ENCODE measurements at regions not wholly inside any gene's neighbourhood (a gene's known extent, or its start where the extent isn't known, plus 50 kb on each side); places are given as distances from the start of the nearest gene placed in this dataset.

DNA sequence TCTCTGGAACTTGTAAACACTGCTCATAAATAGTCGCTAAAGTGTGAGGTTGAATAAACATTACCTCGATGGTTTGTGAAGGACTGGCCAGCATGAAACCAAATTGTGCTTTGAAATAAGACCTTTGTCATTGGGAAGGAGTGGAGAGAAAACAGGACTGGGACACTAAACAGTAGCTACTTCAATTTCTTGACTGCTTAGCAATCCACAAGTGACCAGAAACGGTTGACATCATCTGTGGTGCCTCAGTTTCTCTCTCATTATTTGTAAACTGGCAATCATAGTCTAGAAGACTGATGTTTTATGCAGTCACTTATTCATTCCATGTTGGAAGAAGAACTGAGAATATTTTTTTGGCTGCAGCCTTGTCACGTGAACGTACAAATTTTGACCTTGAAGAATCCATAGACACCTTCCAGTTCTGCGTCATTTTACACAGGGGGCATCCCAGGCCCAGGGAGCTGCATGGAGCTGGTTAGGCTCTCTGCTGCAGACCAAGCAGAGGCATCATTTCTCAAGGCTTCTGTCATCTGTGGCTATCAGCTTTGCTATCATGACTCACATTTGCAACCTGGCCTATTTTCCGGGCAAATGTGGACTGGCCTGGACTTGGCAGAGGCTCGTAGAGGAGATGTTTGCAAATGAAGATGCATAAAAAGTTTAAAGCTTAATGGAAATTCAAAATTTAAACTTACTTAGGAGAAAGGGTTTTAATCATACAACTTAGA lies 391.8 kb downstream of the FGF9 start:
- DNase-seq: no peak

DNA sequence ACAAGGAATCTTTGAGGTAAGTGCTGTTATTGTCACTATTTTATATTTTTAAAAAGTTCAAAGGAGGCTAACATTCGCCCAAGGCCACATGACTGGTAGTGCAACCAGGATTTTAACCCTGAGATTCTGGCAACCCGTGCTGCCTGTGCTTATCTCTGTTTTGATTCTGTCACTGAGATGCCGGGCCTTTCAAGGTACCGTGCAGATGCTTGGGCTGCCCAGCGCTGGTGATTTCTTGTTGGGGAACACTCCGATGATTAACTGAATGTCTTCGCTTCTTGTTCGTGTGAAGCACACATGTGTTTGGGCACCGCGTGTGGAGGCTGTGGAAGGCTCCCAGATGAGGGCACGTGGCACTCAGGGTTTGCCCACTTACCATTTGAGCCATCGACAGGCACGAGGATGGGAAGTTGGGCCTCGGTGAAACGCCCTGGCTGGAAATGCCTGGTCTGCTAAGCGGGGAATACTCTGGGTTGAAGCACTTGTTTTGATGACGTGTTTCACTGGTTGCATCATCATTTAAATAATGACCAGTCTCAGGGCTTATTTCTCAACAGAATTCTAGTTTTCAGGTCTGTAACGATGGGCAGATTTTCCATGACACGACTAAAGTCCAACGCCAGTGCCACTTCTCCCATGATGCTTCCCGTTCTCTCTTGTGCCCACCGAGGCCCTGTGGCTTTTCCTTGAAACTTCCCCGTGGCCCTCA lies 392.7 kb downstream of the FGF9 start:
- DNase-seq: no peak

DNA sequence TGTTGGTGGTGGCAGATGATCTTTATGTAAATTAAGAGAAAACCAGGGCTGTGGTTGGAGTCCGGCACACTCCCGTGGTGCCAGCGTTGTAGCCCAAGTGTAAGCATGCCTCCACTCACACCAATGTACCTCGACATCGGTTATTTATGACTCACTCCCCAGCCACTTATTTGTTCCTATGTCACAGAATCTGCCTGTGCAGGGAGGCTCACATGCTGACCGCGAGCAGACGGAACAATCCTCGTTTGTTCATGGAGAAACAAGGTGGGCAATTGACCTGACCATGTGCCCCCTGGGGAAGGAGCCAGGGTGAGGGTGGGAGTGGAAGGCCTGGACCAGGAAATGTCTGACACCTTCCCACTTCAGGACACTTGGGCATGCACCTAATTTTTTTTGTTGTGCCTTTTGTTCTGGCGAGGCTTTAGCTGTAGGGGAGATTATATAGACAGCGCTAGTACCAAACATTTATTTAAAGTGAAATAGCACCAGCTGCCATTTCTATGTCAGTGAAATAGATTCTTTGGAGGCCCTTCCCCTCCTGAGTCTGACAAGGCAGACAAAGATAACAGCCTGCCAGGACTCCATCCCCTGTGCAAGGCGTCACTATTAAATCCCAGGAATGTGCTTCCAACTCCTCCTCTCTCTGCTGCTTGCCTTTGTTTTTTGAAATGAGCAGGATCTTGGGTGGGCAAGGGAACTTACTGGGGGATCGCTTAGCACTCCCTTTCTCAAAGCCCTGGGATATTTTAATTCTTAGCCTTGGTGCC lies 394.2 kb downstream of the FGF9 start:
- no peak for DNase-seq

DNA sequence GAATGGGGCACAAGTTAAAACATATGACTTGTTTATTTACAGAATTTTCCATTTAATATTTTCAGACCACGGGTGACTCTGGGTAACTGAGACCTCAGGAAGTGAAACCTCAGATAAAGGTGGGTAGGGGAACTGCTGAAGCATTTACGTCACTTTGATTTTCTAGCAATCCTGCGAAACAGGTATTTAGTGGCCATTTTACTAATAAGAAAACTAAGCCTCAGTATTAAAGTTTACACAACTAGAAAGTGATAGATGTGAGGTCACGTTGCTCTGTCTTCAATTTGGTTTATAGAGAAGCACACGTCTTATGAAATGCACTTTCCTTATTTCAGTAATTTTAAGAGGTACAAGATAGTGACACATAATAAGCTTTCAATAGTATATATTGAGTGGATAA lies 402.8 kb downstream of the FGF9 start:
- no peak for DNase-seq

DNA sequence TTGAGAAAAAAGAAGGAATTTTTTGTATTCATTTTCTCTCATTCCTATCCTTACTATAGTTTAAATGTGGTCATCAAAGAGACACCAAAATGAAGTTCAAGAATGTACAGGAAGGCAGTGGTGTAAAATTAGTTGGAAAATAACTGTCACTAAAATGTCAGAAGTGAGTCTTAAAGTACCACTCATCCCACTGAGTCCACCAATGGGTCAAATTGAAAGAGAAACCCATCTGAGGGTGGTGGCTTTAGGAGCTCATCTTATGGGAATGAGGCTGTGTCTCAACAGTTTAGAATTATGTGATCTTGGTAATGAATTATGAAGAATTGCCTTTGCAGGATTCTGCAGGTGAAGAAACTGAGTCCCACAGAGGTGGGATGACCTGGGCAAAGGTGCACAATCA lies 403.5 kb downstream of the FGF9 start:
- DNase-seq: no peak

DNA sequence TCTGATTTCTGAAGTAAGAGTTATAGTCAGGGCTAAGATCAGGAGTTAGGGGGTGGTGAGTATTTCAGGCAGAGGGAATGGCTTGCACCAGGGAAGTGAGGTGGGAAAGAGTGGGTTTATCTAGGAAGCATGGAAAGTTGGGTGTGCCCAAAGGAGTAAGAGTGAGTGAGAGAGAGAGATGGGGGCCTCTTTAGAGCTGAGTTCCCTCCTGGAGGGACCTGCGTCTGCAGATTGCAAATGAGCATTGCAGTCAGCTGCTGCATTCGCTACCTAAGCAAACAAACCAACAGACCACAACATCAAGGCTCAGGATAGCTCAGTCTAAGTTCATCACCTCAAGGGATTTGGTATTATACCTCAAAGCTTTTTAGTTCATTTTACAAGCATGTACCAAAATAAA lies 405.8 kb downstream of the FGF9 start:
- DNase-seq: no peak

DNA sequence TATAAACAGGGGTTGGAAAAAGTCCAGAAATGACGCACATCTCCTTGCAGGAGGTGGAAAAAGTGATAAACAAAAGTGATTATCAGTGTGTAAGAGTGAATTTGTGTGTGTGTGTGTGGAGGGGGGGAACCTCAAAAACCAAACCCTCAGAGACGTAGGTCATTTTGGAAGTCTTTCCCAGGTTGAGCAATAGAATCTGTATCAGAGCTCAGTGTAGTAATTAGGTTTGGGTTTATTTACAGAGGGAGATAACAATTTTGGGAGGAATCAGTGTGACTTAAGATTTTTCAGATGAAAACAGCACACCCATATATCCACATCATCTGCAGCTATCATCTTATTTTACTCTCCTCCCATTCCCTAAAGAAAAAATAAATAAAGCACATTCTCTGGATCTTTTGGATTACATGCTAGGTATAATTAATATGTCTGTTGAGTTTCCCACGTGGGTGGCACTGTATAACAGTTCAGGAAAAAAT lies 406.4 kb downstream of the FGF9 start:
- DNase-seq: no peak

DNA sequence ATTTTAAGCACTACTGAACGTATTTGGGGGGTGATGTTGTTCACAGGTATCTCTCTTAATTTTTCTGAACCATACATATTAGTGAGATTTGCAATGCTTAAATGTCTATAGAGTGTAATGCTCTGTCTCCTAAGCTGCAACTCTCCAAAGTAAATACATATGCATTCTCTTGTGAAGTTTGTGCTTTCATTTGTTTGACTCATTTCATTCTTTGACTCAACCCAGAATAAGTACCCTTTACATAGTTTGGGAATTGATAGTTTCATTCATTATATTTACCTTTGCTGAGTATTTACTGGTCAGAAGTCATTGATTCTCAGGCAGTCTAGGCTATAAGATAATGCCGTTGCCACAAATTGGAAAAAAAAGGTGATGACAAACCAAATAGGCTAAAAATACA lies 406.9 kb downstream of the FGF9 start:
- no peak for DNase-seq

DNA sequence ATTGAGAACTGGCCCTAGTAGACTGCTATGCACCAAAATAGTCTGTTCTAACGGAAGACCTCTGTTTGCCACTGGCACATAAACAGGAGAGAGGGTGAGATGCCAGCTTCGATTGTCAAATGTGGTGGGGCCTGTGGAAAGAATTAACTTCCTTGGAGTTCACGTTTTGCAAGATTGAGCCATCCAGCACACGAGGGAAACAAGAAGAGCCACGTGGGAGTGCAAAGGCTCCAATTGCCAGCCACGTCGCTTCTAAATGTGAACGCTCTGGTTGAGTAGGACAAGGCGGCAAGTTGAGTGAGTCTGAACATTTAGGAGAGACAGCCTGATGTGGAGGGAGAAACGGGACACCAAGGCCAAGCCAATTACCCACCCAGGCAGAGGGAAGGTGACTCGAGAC lies 409.1 kb downstream of the FGF9 start:
- no peak for DNase-seq

DNA sequence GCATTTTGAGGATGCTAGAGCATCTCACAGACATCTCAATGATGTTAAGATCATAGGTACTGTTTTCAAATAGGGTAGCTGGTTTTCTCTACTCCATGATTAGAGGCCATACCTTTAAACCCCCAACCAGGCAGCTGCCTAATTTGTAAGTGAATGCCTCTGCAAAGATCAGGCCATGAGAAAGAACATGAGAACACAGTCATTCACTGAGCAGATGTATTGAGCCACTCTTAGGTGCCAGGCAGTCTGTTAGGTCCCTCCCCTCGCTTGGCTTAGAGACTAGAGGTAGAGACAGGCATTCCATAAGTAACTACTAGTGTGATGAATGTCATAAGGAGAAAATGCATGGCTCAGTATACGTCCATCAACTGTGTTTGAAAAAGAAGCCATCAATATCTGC lies 410.0 kb downstream of the FGF9 start:
- no peak for DNase-seq

DNA sequence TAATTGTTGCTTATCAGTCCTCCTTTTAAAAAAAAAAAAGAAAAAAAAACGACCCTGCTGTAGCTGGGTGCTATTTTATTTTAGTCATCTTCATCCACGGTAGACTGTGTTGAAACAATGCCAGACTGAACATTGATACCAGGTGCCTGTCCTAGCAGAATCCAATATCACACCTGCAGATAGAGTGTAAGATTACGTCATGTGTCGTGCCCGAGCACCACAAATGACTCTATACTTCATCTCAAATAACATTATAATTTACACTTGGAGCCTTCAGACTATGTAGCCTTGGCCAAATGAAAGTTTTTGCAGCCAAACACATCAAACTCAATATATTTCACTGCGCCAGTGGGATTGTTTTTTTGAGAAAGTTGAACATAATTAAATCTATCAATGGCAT lies 410.6 kb downstream of the FGF9 start:
- no peak for DNase-seq

DNA sequence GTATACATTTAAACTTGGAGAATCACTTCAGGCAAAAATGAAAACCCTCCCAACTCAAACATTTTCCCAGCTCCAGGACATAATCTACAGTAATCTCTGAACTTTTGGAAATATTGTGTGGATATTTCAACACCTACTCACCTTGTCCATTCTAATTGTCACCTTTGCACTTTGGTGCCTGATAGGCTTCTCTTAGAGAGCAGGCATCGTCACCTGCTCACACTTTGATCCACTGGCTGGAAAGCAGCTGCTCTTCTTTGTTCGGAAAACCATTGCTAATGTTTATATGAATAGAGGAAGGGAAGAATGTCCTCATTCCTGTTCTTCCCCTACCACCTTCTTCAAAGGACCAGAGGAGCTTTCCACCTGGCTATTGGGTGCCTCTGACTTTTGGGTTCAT lies 411.2 kb downstream of the FGF9 start:
- no peak for DNase-seq

DNA sequence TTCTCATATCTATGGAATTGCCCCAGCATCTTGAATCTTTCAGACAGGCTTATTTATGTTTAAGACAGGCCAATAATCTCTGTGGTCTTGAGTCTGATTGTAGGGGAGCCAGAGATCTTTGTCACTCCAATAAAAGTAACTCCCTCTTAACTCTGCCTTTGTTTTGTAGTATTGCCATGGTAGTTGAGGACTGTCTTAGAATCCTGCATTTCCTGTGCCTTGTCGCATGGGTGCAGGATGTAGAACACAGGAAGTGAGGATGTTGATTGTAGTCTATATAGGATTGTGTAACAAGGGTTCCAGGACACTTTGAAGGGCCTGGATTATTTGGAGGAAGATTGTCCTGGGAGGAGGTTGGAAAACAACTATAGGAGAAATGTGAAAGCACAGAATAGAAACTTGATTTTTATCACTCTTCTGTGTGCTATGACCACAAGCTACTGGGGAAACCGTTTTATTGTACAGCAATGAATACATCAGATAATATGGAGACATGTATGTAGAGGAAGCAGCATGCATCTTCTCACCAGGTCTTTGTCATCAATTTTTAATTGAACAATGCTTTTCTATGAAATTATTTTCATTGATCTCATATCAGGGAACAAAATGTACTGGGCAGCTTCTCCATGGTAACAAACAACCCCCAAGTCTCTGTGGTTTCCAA lies 411.7 kb downstream of the FGF9 start:
- DNase-seq: no peak

DNA sequence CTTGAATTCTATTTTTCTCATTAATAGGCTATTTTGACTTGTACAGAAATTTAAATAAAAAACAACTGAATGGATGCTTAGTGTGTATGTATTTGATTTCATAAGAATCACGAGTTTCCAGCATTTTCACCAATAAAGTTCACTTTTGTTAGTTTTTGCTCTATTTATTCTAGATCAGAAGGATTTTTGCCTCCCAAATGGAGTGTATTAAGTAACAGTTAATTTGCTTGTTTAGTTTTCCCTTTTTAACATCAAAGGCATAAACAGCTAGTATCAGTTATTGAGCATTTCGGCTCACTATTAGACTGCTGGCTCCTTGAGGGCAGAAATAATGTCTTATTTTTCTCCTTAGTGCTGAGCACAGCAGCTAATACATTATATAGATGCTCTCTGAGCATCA lies 414.1 kb downstream of the FGF9 start:
- DNase-seq: no peak

DNA sequence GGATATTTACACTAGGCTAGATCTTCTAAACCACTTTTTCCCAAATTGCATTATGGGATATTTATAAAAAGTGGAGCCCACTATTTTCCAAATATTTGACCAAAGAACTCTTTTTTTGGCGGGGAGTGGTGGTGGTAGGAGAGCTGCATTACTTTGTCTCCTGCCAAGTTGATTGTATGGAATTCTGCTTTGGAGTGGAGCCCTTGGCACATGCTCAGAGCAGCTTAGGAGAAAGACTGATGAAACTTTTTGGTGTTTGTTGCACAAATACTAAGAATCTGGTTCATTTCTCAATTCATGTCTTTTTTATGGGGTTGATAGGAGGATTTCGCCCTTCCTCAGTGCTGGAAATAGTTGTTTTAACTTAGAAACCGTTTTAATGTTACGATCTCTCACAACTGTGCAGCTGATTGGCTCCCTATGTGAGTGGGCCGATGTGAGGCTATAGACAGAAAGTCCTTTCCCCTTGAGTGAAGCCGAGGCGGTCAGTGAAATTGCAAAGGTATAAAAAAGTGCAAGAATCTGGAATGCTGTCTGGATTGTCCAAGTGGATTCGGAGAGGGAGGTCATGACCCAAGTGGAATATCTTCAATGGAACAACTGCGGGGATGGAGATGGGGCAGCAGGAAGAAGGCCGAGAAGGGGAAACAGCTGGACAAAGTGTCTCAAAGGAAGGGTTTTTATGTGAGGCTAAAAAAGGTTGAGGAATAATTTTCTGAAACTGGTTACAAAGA lies 415.9 kb downstream of the FGF9 start:
- peak; percentile 50 for DNase-seq

DNA sequence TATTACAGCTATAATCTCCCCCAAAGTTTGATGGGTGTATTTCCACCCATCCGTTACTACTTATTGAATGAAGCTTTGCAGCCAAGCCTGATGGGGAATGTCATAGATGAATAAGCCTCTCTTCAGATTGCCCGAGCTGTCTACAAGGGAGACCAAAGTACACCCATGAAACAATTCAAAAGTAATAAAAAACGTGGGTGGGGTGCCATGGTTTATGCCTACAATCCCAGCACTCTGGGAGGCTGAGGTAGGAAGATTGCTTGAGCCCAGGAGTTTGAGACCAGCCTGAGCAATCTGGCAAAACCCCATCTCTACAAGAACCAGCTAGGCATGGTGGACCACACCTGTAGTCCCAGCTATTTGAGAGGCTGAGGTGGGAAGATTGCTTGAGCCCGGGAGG lies 419.2 kb downstream of the FGF9 start:
- DNase-seq: no peak

DNA sequence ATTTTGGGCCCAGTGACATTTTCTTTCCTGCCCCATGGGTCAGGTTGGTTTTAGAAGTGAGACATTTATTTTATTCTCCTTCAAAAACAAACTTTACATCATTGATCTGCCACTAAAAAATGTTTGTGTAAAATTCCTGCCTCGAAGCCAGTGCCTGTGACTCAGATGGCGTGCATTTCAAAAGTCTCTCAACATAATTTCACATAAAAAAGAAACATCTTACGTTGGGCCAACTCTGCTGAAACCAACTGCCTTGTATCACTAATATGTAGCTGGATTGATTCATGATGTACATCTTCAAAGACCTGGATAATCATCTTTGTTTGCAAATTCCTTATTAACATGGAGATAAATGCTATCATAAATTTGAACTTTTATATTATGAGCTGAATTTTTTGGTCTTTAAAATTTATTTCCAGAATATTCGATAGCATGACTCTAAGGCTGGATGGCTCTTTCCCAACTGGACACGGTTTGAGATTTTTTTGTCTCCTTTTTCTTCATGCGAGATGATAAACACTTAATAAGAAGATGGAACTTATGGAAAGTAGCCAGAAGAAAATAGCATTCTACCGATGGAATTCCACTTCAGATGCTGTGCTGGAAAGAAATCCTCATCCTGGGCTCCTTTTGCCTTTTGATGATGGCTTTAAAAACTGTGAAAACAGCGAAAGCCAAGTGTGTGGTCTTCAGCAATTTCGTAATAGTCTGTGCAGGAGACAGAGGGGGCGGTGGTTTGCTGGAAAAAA lies 420.5 kb downstream of the FGF9 start:
- peak; percentile 76 for DNase-seq

DNA sequence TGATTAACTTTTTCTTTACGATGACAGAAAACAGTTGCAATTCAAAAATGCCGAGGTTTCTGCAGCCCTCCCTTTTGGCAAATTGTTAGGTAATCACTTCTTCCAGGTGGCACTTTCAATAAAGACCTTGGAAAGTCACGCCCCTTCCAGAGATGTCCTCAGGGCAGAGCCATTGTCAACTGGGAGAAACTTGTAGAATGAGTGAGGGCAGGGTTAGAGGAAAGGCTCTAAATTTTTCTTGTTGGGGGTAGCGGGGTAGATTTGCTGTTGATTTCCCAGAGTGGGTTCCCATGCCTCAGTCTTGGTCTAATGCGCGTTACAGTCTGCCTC lies 421.1 kb downstream of the FGF9 start:
- DNase-seq: no peak

DNA sequence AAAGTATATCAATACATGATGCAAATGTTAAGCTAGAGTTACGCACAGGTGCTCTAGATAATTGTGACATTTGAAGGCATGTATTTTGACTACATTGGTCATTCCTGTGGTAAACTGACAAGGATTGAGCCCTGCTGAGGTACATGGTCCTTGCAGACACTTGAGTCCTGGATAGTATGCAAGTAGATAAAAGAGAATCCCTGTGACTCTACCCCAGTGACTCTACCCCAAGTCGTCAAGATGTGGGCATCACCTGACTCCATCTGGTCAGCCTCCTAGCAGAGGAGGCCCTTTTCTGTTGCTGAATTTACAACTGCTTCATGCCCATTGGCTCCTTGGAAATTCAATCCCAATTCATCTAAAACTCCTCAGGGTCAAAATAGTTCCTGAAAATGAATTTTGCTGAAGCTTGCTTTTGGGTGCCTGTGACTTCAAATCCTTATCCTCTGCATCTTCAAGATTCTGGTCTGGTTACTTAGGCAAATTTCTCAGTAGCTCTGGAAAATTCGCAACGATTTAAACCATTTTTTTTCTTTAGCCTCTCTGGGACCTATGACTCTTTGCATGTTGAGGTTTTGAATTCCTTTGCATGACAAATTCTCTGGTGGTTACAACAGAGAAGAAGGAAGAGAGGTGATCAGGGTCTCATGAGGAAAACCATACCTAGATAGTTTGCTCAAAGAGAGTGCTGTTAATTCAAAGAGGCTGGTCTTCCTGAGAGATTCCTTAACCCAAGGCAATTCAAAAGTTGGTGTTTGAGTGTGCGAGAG lies 422.1 kb downstream of the FGF9 start:
- no peak for DNase-seq

DNA sequence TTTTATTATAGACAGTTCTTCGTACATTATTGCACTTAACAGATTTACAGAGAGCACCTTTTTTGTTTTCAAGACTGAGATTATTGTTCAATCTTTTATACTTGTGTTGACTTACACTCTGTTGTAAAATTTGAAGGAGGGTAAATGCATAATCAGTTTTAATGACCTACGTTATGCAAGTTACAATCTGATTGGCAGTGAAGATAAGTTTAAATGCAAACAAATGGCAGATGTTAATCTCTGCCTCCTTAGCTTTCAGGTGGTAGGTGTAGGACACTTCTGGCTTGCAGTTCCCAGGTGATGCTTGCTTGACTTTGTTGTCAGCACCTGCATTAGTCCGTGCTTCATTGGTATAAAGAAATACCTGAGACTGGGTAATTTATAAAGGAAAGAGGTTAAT lies 424.9 kb downstream of the FGF9 start:
- no peak for DNase-seq

DNA sequence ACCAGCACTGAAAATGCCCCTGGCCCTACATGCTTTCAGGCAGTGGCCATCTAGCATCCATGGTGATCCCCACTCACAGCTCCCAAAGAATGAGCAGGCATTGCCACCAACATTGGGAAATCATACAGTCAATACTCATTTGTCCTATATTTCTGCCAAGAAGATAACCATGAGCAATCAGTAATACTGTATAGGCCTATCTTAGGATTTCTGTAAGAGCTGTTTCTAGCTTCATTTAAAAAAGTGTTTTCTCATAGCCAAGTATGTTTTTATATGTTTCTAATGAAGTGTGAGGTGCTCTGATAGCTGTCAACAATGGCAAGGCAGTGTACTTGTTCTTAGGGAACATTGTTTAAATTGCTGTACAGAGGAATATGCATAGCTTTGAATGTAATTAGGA lies 428.7 kb downstream of the FGF9 start:
- no peak for DNase-seq

Data from hindlimb muscle (tissue), 1 donor.